ENCODE measurements at regions not wholly inside any gene's neighbourhood (a gene's known extent, or its start where the extent isn't known, plus 50 kb on each side); places are given as distances from the start of the nearest gene placed in this dataset.

DNA sequence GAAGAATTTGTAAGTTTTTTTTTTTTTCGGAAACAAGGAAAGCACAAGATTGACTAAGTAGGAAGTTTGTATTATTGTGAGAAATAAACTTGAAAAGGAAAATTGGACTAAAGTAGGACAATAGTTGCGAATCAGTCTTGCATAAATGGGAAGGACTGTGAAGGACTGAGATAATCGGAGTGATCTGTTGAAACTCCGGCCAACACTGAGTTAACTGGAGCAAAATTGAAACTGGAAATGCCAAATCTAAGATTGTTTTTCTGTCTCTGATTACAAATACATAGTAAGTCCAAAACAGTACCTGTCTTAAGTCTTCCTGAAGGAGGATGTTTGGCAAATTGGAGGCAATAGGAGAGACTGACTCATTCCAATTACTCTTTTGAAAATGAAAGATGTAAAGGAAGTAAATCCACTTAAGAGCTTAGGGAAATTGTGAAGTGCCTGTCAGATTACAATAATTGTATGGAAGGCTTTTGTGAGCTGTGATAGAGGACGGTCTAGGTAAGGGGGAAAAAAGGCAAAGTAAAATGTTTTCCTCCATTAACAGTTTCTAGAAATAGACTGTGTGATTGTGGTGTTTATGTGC is 204.9 kb upstream of the CYRIA start:
- Histone ChIP-seq H3K9ac (ENCODE audit: extremely low read depth, insufficient read length, low read length) (no peak overlapping the region), H3K18ac (ENCODE audit: insufficient read length, low read depth, low read length) (no peak overlapping the region), H3K79me1 (ENCODE audit: insufficient read depth, low read depth, low read length, poor library complexity, severe bottlenecking) (no peaks in the 10 kb centered on the region), H3K4ac (ENCODE audit: low read depth, low read length) (no peak overlapping the region), H4K91ac (ENCODE audit: insufficient read length, low read depth, low read length) (no peak overlapping the region), H4K5ac (ENCODE audit: insufficient read length, low read depth, low read length) (no peak overlapping the region), H2BK120ac (ENCODE audit: low read depth, low read length, poor library complexity, severe bottlenecking) (no peak overlapping the region), H2BK15ac (ENCODE audit: low read depth, low read length) (no peak overlapping the region), H3K56ac (ENCODE audit: insufficient read length, low read depth, low read length) (no peak overlapping the region), H4K8ac (replicated peaks; ENCODE audit: insufficient read length, low read depth, low read length) (no peak overlapping the region), H3K23ac (ENCODE audit: insufficient read length, low read depth, low read length) (no peak overlapping the region), H3K4me2 (ENCODE audit: insufficient read depth, insufficient read length, low read length) (no peak overlapping the region), H3T11ph (ENCODE audit: low read length) (no peak overlapping the region), H2BK5ac (ENCODE audit: insufficient read length, low read length) (no peak overlapping the region), H4K20me1 (ENCODE audit: control insufficient read depth, insufficient read depth, insufficient read length) (no peaks in the 10 kb centered on the region), H2BK12ac (ENCODE audit: insufficient read length, low read depth, low read length) (no peak overlapping the region), H3K14ac (ENCODE audit: insufficient read depth, low read length) (no peak overlapping the region), H3K4me1 (ENCODE audit: insufficient read depth, low read length) (no peaks in the 10 kb centered on the region), H2BK20ac (ENCODE audit: low read depth, low read length, poor library complexity, severe bottlenecking) (no peak overlapping the region), H3K9me3 (ENCODE audit: control insufficient read depth, low read depth, low read length) (no peaks in the 10 kb centered on the region), H3K23me2 (ENCODE audit: insufficient read length, low read depth, low read length, poor library complexity, severe bottlenecking) (no peaks in the 10 kb centered on the region), H3K27me3 (ENCODE audit: insufficient read depth, low read length) (no peaks in the 10 kb centered on the region), H3K79me2 (ENCODE audit: insufficient read depth, low read length) (no peaks in the 10 kb centered on the region), H3K27ac (ENCODE audit: insufficient read length, low read depth, low read length) (no peak overlapping the region), H2AK5ac (ENCODE audit: insufficient read length, low read length) (no peak overlapping the region), H2AFZ (ENCODE audit: low read length) (no peak overlapping the region)
- Mint-ChIP-seq H3K27ac (no peak overlapping the region), H3K4me3 (no peak overlapping the region), H3K36me3 (ENCODE audit: insufficient read depth in 1 of 3, low read depth in 3 of 3) (no peaks in the 10 kb centered on the region), H3K9me3 (no peaks in the 10 kb centered on the region), H3K27me3 (ENCODE audit: low read depth) (no peaks in the 10 kb centered on the region), H3K4me1 (peaks cover 14 to 22% of the 10 kb centered on the region in 2 experiments)
- no CpG with 5 or more reads among the region's 5 CpGs for WGBS (ENCODE audit: extremely low coverage, insufficient read length, low lambda C conversion rate)
- DNase-seq, result no peak
- TF ChIP-seq, protein P1, sequence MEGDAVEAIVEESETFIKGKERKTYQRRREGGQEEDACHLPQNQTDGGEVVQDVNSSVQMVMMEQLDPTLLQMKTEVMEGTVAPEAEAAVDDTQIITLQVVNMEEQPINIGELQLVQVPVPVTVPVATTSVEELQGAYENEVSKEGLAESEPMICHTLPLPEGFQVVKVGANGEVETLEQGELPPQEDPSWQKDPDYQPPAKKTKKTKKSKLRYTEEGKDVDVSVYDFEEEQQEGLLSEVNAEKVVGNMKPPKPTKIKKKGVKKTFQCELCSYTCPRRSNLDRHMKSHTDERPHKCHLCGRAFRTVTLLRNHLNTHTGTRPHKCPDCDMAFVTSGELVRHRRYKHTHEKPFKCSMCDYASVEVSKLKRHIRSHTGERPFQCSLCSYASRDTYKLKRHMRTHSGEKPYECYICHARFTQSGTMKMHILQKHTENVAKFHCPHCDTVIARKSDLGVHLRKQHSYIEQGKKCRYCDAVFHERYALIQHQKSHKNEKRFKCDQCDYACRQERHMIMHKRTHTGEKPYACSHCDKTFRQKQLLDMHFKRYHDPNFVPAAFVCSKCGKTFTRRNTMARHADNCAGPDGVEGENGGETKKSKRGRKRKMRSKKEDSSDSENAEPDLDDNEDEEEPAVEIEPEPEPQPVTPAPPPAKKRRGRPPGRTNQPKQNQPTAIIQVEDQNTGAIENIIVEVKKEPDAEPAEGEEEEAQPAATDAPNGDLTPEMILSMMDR (conservative IDR thresholded peaks at IDR 0.05), result no peak

All from H9 (cell line).